Right lobe of liver (tissue), 6 donors: ENCODE measurements at regions not wholly inside any gene's neighbourhood (a gene's known extent, or its start where the extent isn't known, plus 50 kb on each side); places are given as distances from the start of the nearest gene placed in this dataset.

Experiments used
- ATAC-seq, 4 donors: fragments of 200-7000 bp; cut with Tn5 transposase; one replicate each; pipeline ENCODE4 v1.9.1; 2020; ENCODE audit warnings: mild to moderate bottlenecking in 4 of 4, moderate library complexity in 4 of 4
- DNase-seq, 3 donors: peaks; one replicate each; pipeline ENCODE4 v3.0.0-alpha.2; 2020
- H3K27ac ChIP-seq, 3 donors: fragments of 200-600 bp; one replicate each; pipeline ENCODE4 v1.8.0; 2022
- H3K27me3 ChIP-seq, 2 donors: fragments of 200-600 bp; one replicate each; pipeline ENCODE4 v1.8.0; 2022
- H3K36me3 ChIP-seq, 4 donors: fragments of 200-600 bp; sonication (generic) in 1 of 4; one replicate each; pipeline versions ENCODE4 v1.5.1 to v1.8.0; 2017 to 2022; ENCODE audit warnings: control low read depth in 1 of 4
- H3K4me1 ChIP-seq, 4 donors: fragments of 200-600 bp; sonication (generic) in 1 of 4; one replicate each; pipeline versions ENCODE4 v1.5.1 to v1.8.0; 2017 to 2022; ENCODE audit warnings: control low read depth in 1 of 4
- H3K4me3 ChIP-seq, 3 donors: fragments of 200-600 bp; one replicate each; pipeline ENCODE4 v1.8.0; 2022
- H3K9me3 ChIP-seq, 4 donors: fragments of 200-600 bp; sonication (generic) in 1 of 4; one replicate each; pipeline versions ENCODE4 v1.5.1 to v1.8.0; 2017 to 2022; ENCODE audit warnings: control low read depth in 1 of 4
- POLR2A ChIP-seq: fragments of 450-650 bp; IDR thresholded peaks from one replicate; pipeline ENCODE4 v1.6.1; 2017; ENCODE audit warnings: antibody characterized with exemption, mild to moderate bottlenecking
- WGBS: methylation state at CpG from one replicate; pipeline ENCODE4 v1.1.6; 2018; ENCODE audit warnings: low coverage, low lambda C conversion rate; ENCODE audit not compliant: insufficient coverage; ENCODE audit errors: missing lambda C conversion rate; 5-methylcytosine and 5-hydroxymethylcytosine counted together
- intact Hi-C, 2 donors: fragments of 100-400 bp; cut with DNase I; formaldehyde crosslinking; loops; one replicate each; pipeline versions ENCODE4 v1.11.2 to v1.14.1; 2022
- TF ChIP-seq, protein P1 (sequence below), 4 donors: fragments of 200-600 bp in 3 of 4; fragments of 450-650 bp in 1 of 4; IDR thresholded peaks; one replicate each; pipeline versions ENCODE4 v1.5.1 to v1.8.0; 2016 to 2022; ENCODE audit warnings: antibody characterized with exemption in 4 of 4, mild to moderate bottlenecking in 2 of 4
- donor health status: DM: no; HTN: yes; CAD: no.
- donor health status: DM: no; HTN: no; CAD: no.
- donor health status: DM: no; HTN: no; CAD: no.
- donor health status: DM: no; HTN: yes; CAD: no.
- donor health status: DM: no; HTN: yes; CAD: no.

DNA sequence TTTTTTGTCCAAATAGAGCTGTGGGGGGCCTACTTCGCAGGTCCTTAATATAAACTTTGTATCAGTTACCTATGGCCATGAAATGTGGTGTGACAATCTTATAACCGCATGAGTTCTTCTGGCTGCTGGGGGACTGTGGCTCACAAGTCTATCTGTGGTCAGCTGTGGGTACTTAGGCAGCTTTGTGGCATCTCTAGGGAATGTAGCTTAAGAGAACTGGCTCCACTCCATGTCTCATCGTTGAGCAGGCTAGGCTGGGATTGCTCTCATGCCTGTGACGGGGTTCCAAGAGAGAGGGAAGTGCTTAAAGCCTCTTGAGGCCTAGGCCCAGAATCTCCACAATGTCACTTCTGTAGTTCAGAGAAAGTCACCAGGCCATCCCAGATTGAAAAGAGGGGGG, 140.5 kb downstream of the BTBD3 start:
- WGBS, result 56% methylated on average over 4 of the region's 4 CpGs
- intact Hi-C loops, result no loop called here
- H3K36me3 ChIP-seq, result no peaks in the 10 kb centered on the region

DNA sequence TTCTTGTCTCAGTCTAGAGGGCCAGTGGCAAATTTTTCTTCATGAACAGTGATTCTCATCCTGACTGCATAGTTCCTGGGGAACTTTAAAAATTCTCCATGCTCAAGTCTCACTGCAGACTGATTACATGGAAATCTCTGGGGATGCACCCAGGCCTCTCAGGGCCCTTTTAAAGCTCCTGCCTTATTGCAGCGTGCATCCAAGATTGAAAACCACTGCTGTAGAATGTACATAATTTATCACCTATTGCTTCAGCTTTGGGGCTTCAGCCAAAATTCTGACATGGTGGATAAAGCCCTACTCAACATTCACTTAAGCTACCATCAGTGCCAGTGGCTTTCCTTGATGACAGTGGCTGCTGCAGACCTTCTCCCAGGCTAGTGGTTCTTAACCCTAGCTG, 143.8 kb downstream of the BTBD3 start:
- DNase-seq (no peak), ATAC-seq (no peak)
- intact Hi-C loops, result no loop called here
- no peaks in the 10 kb centered on the region for H3K9me3 ChIP-seq
- no peak overlapping the region for H3K4me3 ChIP-seq
- no peaks in the 10 kb centered on the region for H3K27me3 ChIP-seq
- H3K27ac ChIP-seq, result no peak overlapping the region
- no peak for TF ChIP-seq POLR2A
- TF ChIP-seq, protein P1, sequence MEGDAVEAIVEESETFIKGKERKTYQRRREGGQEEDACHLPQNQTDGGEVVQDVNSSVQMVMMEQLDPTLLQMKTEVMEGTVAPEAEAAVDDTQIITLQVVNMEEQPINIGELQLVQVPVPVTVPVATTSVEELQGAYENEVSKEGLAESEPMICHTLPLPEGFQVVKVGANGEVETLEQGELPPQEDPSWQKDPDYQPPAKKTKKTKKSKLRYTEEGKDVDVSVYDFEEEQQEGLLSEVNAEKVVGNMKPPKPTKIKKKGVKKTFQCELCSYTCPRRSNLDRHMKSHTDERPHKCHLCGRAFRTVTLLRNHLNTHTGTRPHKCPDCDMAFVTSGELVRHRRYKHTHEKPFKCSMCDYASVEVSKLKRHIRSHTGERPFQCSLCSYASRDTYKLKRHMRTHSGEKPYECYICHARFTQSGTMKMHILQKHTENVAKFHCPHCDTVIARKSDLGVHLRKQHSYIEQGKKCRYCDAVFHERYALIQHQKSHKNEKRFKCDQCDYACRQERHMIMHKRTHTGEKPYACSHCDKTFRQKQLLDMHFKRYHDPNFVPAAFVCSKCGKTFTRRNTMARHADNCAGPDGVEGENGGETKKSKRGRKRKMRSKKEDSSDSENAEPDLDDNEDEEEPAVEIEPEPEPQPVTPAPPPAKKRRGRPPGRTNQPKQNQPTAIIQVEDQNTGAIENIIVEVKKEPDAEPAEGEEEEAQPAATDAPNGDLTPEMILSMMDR (IDR thresholded peaks at IDR 0.05), result no peak
- H3K36me3 ChIP-seq, result no peaks in the 10 kb centered on the region
- no peaks in the 10 kb centered on the region for H3K4me1 ChIP-seq
- no CpG with 5 or more reads among the region's 1 CpG for WGBS

More for the DNA sequence above, 140.5 kb downstream of the BTBD3 start:
- DNase-seq (no peak), ATAC-seq (no peak)
- TF ChIP-seq, protein P1 (IDR thresholded peaks at IDR 0.05), result no peak
- no peak overlapping the region for H3K4me3 ChIP-seq
- H3K27ac ChIP-seq, result no peak overlapping the region
- H3K27me3 ChIP-seq, result no peaks in the 10 kb centered on the region
- H3K9me3 ChIP-seq, result no peaks in the 10 kb centered on the region
- no peaks in the 10 kb centered on the region for H3K4me1 ChIP-seq

DNA sequence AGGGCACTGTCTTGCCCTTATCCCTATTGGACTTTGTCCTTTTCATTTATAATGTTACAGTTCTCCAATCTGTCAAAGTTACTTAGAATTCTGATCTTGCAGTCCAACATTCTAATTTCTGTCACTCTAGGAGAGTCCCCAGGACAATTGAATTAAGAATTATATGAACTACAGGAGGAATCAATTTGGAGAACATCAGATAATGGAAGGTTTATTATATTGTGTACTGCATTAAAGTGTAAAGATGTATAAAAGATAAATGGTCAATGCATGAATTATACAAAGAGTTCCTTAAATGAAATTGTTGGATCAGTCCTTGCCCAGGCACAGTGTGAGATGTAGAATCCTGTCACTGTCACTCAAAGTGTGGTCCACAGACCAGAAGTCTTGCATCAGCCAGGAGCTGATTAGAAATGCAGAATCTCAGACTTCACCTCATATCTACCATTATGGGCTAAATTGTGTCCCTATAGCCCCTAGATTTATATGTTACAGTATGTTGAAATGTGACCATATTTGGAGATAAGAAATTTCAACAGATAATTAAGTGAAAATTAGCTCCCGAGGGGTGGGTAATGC, 145.5 kb downstream of the BTBD3 start:
- Histone ChIP-seq H3K9me3 (no peaks in the 10 kb centered on the region), H3K36me3 (no peaks in the 10 kb centered on the region), H3K27me3 (no peaks in the 10 kb centered on the region), H3K27ac (no peak overlapping the region), H3K4me1 (no peaks in the 10 kb centered on the region), H3K4me3 (no peak overlapping the region)
- ATAC-seq, result no peak
- DNase-seq, result no peak
- 71% methylated on average over 1 of the region's 1 CpG for WGBS
- TF ChIP-seq POLR2A, result no peak
- TF ChIP-seq, protein P1 (IDR thresholded peaks at IDR 0.05), result no peak
- intact Hi-C loops, result no loop called here

DNA sequence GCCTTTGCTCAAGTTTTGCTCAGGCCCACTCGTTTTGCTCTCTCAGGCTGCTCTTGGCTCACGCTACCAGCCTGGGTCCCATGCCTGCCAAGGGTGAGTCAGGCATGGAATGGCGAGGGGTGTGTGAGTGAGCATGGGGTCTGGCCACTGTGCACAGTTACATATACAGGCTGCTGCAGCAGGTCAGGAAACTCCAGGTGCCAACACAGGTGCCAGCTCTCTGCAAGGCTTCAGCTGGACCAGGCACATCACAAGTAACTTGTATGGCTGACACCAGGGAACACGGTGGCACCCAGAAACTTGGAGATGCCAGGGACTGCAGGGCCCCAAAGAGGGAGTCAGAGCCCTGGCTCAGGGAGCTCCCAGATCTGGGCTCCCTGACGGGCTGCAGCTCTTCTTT, 146.8 kb downstream of the BTBD3 start:
- H3K27ac ChIP-seq, result no peak overlapping the region
- no peaks in the 10 kb centered on the region for H3K4me1 ChIP-seq
- 53% methylated on average over 4 of the region's 5 CpGs for WGBS
- ATAC-seq (no peak), DNase-seq (no peak)
- H3K9me3 ChIP-seq, result no peaks in the 10 kb centered on the region
- no peak overlapping the region for H3K4me3 ChIP-seq
- no peak for TF ChIP-seq POLR2A
- TF ChIP-seq, protein P1 (IDR thresholded peaks at IDR 0.05), result no peak
- H3K36me3 ChIP-seq, result no peaks in the 10 kb centered on the region
- intact Hi-C loops, result no loop called here
- no peaks in the 10 kb centered on the region for H3K27me3 ChIP-seq

DNA sequence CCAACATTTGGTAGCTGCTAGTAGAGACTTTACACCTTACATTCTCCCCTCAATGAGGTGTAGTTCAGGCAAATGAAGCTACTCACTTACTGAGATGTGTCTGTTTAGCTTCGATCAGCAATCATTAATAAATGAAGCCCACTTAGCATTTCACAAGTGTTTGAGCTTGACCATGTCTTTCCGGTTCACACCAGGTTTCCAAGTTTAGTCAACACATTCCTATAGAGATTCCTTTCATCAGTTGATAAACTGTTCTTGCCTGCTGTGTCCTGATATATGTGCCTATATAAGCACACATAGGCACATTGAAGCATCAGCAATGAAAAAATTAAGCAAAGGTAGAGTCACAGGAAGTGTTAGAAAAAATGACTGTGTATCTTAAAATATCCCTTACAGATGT, 150.0 kb downstream of the BTBD3 start:
- Histone ChIP-seq H3K4me1 (no peaks in the 10 kb centered on the region), H3K9me3 (no peaks in the 10 kb centered on the region), H3K36me3 (no peaks in the 10 kb centered on the region), H3K27ac (no peak overlapping the region), H3K27me3 (no peaks in the 10 kb centered on the region), H3K4me3 (no peak overlapping the region)
- no peak for TF ChIP-seq POLR2A
- TF ChIP-seq, protein P1 (IDR thresholded peaks at IDR 0.05), result no peak
- DNase-seq (no peak), ATAC-seq (no peak)
- WGBS, result 81% methylated on average over 2 of the region's 2 CpGs
- intact Hi-C loops, result no loop called here
